ENCODE measurements at regions not wholly inside any gene's neighbourhood (a gene's known extent, or its start where the extent isn't known, plus 50 kb on each side); places are given as distances from the start of the nearest gene placed in this dataset.

GRCh38 chr2:128512379-128513115 lies 193.9 kb upstream of the HS6ST1 start (continued):
- TF ChIP-seq CLOCK (CRISPR knock-in tag; IDR thresholded peaks at IDR 0.05; ENCODE audit: borderline replicate concordance) (no peak), FOXA1 (IDR thresholded peaks at IDR 0.05; ENCODE audit: borderline replicate concordance) (no peak), MYNN (IDR thresholded peaks at IDR 0.05) (no peak), MYNN (CRISPR knock-in tag; IDR thresholded peaks at IDR 0.05) (no peak), STAT5A (IDR thresholded peaks at IDR 0.05; ENCODE audit: borderline replicate concordance, low read length) (no peak), RNF2 (IDR thresholded peaks at IDR 0.05) (no peak)

GRCh38 chr2:128513116-128513960 lies 194.7 kb upstream of the HS6ST1 start:
- no peak overlapping the region for H3K9ac ChIP-seq (ENCODE audit: insufficient read depth in 1 of 2, low read depth in 2 of 2, low read length in 2 of 2)
- no peaks in the 10 kb centered on the region for H3K4me1 ChIP-seq (replicated peaks in 1 of 2; ENCODE audit: control insufficient read depth in 2 of 2, insufficient read depth in 2 of 2, low read length in 2 of 2)
- ChIA-PET CTCF (ENCODE audit: low intra/inter-chr PET ratio) (no interaction called here), POLR2A (interaction anchor here (0.6 kb wide), 1 partner anchor 9 kb away, joined by 3 read pairs; no protein-coding TSS in a partner anchor)
- intact Hi-C loops (cut with micrococcal nuclease) = no loop called here
- H3K27me3 ChIP-seq (ENCODE audit: control insufficient read depth in 2 of 2, insufficient read depth in 2 of 2, low read length in 2 of 2) = peaks cover 12 to 28% of the 10 kb centered on the region in 2 experiments; a peak in 4 of 5 replicates
- H3K9me1 ChIP-seq (ENCODE audit: control insufficient read depth, insufficient read depth, low read length) = no peaks in the 10 kb centered on the region
- H3K79me2 ChIP-seq (ENCODE audit: control insufficient read depth, insufficient read depth, low read length) = no peaks in the 10 kb centered on the region
- H3K27ac ChIP-seq (ENCODE audit: extremely low read depth, low read depth, low read length) = no peak overlapping the region
- 5% methylated on average over 10 of the region's 12 CpGs for WGBS (ENCODE audit: insufficient coverage, low coverage, missing lambda C conversion rate)
- in situ Hi-C loops (cut with MboI) = no loop called here
- no peaks in the 10 kb centered on the region for H3K9me3 ChIP-seq (replicated peaks; ENCODE audit: control insufficient read depth, insufficient read depth, low read depth, low read length)
- no peak overlapping the region for H3K4me2 ChIP-seq (ENCODE audit: insufficient read depth, low read length)
- H3K36me3 ChIP-seq (ENCODE audit: control insufficient read depth, insufficient read depth, low read length) = no peaks in the 10 kb centered on the region
- H2AFZ ChIP-seq (ENCODE audit: low read depth, low read length) = no peak overlapping the region
- no peaks in the 10 kb centered on the region for H4K20me1 ChIP-seq (replicated peaks; ENCODE audit: control insufficient read depth, insufficient read depth, low read length)
- BruUV-seq (replicated peaks) = no TSS peak
- ATAC-seq (no peak), DNase-seq (ENCODE audit: extremely low read depth in 1 of 4, low spot score in 3 of 4) (no peak), FAIRE-seq (no peak)
- no peak overlapping the region for H3K4me3 ChIP-seq
- TF ChIP-seq ZNF217 (CRISPR knock-in tag; IDR thresholded peaks at IDR 0.05) = no peak
- peak; percentile 90 for TF ChIP-seq TFE3 (CRISPR knock-in tag; IDR thresholded peaks at IDR 0.05)
- peak; percentile 48 for TF ChIP-seq USF1 (CRISPR knock-in tag; IDR thresholded peaks at IDR 0.05)
- TF ChIP-seq RAD51 (IDR thresholded peaks at IDR 0.05; ENCODE audit: borderline replicate concordance, low read depth) = peak; percentile 75
- no peak for TF ChIP-seq RNF2 (IDR thresholded peaks at IDR 0.05)
- peak; percentile 74 for TF ChIP-seq USF2 (CRISPR knock-in tag; IDR thresholded peaks at IDR 0.05)
- no peak for TF ChIP-seq MITF (IDR thresholded peaks at IDR 0.05)
